LNCaP clone FGC (cell line): ENCODE measurements at regions not wholly inside any gene's neighbourhood (a gene's known extent, or its start where the extent isn't known, plus 50 kb on each side); places are given as distances from the start of the nearest gene placed in this dataset.

Experiments
- DNase-seq: peaks from one replicate; pipeline ENCODE4 v3.0.0-alpha.2; 2011; ENCODE audit warnings: low read depth
- H3K4me3 ChIP-seq: 2 replicates; pipeline ENCODE4 v1.5.1; 2011; ENCODE audit warnings: mild to moderate bottlenecking, low read depth, low read length, control low read depth
- TF ChIP-seq, protein P1 (sequence below): IDR thresholded peaks from 2 replicates; pipeline ENCODE4 v1.5.1; 2012; ENCODE audit warnings: mild to moderate bottlenecking; ENCODE audit not compliant: control insufficient read depth, insufficient read depth; ENCODE audit errors: extremely low read depth

DNA sequence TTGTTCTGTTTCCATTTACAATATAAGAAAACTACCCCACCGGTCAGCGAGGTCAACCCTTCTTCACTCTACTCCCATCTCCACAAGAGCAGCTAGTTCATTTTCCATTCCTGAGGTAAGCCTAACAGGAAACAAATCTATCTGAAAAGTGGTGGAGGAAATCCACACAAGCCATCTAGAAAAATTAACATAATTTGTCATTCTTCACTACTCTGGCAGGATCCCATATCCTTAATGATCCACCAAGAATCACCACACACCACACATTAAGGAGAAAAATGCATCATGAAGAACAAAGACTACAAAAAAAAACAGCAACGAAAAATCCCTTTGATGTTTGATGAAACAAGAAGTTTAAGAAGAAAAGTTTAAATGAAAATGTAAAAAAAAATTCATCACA lies 1771.0 kb downstream of the EFNA5 start:
- H3K4me3 ChIP-seq, result no peak overlapping the region

DNA sequence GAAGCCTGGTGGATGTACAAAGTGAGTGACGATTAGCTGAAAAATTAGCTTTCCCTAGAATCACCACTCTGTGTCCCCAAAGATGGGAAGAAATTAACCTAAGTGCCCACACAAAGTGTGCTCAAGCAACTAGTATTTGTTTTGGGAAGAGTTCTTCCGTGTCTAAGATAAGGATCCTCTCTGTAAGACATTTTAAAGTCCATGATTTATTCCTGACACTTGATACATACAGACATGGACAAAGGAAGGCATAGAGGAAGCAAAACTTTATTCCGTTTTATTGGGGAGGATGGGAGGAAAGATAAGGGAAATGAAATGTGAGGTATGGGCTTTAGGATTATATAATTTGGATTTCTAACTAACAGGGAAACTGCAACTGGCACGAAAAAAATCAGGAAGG lies 1772.6 kb downstream of the EFNA5 start:
- H3K4me3 ChIP-seq, result no peak overlapping the region
- DNase-seq, result no peak
- TF ChIP-seq, protein P1, sequence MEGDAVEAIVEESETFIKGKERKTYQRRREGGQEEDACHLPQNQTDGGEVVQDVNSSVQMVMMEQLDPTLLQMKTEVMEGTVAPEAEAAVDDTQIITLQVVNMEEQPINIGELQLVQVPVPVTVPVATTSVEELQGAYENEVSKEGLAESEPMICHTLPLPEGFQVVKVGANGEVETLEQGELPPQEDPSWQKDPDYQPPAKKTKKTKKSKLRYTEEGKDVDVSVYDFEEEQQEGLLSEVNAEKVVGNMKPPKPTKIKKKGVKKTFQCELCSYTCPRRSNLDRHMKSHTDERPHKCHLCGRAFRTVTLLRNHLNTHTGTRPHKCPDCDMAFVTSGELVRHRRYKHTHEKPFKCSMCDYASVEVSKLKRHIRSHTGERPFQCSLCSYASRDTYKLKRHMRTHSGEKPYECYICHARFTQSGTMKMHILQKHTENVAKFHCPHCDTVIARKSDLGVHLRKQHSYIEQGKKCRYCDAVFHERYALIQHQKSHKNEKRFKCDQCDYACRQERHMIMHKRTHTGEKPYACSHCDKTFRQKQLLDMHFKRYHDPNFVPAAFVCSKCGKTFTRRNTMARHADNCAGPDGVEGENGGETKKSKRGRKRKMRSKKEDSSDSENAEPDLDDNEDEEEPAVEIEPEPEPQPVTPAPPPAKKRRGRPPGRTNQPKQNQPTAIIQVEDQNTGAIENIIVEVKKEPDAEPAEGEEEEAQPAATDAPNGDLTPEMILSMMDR, result no peak

More for the DNA sequence above, 1771.0 kb downstream of the EFNA5 start:
- TF ChIP-seq, protein P1, result no peak
- no peak for DNase-seq

DNA sequence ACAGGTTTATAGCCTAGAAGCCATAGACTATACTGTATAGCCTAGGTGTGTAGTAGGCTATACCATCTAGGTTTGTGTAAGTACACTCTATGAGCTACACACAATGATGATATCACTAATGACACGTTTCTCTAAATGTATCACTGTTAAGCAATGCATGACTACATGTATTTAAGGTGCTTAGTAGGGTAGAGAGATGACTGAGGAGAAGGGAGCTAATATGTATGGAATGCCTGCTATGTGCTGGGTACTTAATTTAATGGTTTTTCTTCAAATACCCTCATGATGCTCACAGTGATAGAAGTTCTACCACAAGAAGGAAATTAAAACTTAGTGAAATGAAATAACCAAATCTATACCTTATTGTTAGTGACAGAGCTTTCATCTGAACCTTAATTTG lies 1785.5 kb downstream of the EFNA5 start:
- TF ChIP-seq, protein P1, result no peak
- H3K4me3 ChIP-seq, result no peak overlapping the region
- no peak for DNase-seq

DNA sequence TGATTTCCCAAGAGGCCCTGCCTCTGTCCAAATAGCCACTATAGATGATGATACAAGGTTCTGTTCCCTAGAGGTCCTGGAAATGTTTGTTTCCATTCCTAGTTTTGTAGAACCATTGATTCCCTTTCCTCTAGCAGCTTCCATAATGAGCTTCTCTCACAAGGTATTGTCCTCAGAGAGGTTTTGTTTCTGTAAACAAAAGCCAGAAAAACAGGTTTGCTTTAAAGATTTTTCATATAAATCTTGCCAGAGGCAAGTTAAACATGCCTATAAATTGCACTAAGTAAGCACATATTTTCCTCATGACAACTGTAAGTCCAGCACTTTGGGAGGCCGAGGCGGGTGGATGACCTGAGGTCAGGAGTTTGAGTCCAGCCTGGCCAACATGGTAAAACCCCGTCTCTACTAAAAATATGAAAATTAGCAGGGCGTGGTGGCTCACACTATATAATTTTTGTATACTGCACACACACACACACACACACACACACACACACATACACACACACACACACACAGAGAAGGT lies 1787.7 kb downstream of the EFNA5 start:
- no peak overlapping the region for H3K4me3 ChIP-seq
- peak; percentile 85 for DNase-seq
- TF ChIP-seq, protein P1, result no peak

DNA sequence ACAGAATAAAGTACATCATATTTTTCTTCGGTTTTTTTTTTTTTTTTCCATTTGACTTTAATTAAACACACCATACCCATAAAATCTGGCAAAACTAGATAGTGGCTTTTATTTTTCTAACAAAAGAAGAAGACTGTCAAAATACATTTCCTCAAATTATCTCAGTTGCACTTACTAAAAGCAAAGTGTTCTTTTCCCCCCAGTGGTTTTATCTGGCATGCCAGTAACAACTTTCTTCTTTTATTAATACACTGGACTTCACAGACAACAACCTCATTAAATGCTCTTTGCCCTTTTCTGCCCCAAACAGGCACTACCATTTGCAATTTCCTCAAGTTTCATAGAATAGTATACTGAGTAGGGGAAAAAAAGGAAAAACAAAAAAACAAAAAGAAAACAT lies 1792.3 kb downstream of the EFNA5 start:
- H3K4me3 ChIP-seq, result no peak overlapping the region
- TF ChIP-seq, protein P1, result no peak
- DNase-seq, result no peak

DNA sequence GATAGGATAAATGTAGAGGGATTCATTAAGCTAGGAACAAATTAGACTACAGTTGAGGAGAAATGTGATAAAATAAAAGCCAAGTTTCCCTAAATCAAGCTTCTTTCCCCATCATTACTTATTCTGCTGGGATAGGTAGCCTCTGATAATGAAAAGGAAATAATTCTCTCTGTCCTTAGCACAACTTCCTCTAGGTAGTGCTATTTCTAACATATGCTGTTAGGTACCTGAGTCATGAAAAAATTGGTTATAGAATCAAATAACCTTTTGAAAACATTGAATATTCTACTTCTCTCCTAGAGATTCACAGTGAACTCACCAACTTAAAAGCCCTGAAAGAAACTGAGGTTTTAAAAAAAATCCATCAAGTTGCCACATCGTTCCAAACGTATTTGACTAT lies 1793.1 kb downstream of the EFNA5 start:
- TF ChIP-seq, protein P1, result no peak
- no peak for DNase-seq
- H3K4me3 ChIP-seq, result no peak overlapping the region

DNA sequence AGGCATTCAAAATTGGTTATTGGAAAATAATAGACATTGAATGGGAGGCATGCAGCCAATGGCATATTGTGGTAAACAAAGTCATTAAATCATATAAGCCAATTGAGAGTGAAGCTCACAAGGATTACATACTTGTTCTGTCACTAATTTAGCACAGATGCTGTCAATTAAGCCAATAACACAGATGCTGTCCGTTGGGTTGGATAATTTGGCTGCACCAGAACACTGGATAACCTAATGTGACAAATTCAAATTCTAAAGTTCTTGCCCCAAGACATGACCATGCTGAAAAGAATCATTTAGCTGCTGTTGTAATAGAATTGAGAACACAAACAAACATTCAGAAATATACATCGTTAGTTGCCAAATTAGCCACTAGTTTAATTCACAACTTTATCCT lies 1796.4 kb downstream of the EFNA5 start:
- no peak for DNase-seq
- H3K4me3 ChIP-seq, result no peak overlapping the region
- TF ChIP-seq, protein P1, result no peak
